Esophagus squamous epithelium (tissue), 4 donors: ENCODE measurements at regions not wholly inside any gene's neighbourhood (a gene's known extent, or its start where the extent isn't known, plus 50 kb on each side); places are given as distances from the start of the nearest gene placed in this dataset.

Source experiments
- CTCF ChIP-seq, 6 experiments: fragments of 450-650 bp in 4 of 6; fragments of 200-600 bp in 2 of 6; sonication (generic) in 2 of 6; IDR thresholded peaks; one replicate each; pipeline ENCODE4 v1.5.1; 2016 to 2019; ENCODE audit warnings: antibody characterized with exemption in 6 of 6, mild to moderate bottlenecking in 4 of 6, moderate library complexity in 4 of 6
- POLR2A ChIP-seq, 4 donors: fragments of 450-650 bp; IDR thresholded peaks; one replicate each; pipeline ENCODE4 v1.6.1; 2017; ENCODE audit warnings: antibody characterized with exemption in 4 of 4, mild to moderate bottlenecking in 4 of 4, moderate library complexity in 3 of 4

GRCh38 chr11:109590782-109591181, 168.8 kb downstream of the C11orf87 start:
- TF ChIP-seq CTCF (IDR thresholded peaks at IDR 0.05) (no peak), POLR2A (IDR thresholded peaks at IDR 0.05) (no peak)
